ENCODE measurements at regions not wholly inside any gene's neighbourhood (a gene's known extent, or its start where the extent isn't known, plus 50 kb on each side); places are given as distances from the start of the nearest gene placed in this dataset.

- DNase-seq (no peak), ATAC-seq (no peak)
- Histone ChIP-seq H3K4me1 (no peaks in the 10 kb centered on the region), H3K27ac (no peak overlapping the region), H3K27me3 (no peaks in the 10 kb centered on the region), H3K4me3 (no peak overlapping the region), H3K9me3 (no peaks in the 10 kb centered on the region), H3K36me3 (no peaks in the 10 kb centered on the region)
- TF ChIP-seq CTCF (IDR thresholded peaks at IDR 0.05) (no peak), POLR2A (IDR thresholded peaks at IDR 0.05) (no peak)
- 38% methylated on average over 7 of the region's 7 CpGs for WGBS (ENCODE audit: insufficient coverage, low coverage, low lambda C conversion rate, missing lambda C conversion rate)
- intact Hi-C loops (cut with DNase I) = no loop called here
Measured at GRCh38 chr2:12277241-12278034, 439.3 kb upstream of the TRIB2 start.

GRCh38 chr2:12278217-12278750 is 438.5 kb upstream of the TRIB2 start:
- TF ChIP-seq POLR2A (IDR thresholded peaks at IDR 0.05) = no peak
- 57% methylated on average over 4 of the region's 4 CpGs for WGBS (ENCODE audit: insufficient coverage, low coverage, low lambda C conversion rate, missing lambda C conversion rate)
- no peak for ATAC-seq

GRCh38 chr2:12282780-12283695 is 433.7 kb upstream of the TRIB2 start:
- WGBS (ENCODE audit: insufficient coverage, low coverage, low lambda C conversion rate, missing lambda C conversion rate) = 69% methylated on average over 3 of the region's 3 CpGs
- DNase-seq = no peak
- ATAC-seq = no peak
- intact Hi-C loops (cut with DNase I) = no loop called here
- Histone ChIP-seq H3K27me3 (no peaks in the 10 kb centered on the region), H3K27ac (no peak overlapping the region), H3K4me1 (no peaks in the 10 kb centered on the region), H3K4me3 (no peak overlapping the region), H3K36me3 (no peaks in the 10 kb centered on the region), H3K9me3 (no peaks in the 10 kb centered on the region)
- TF ChIP-seq CTCF (IDR thresholded peaks at IDR 0.05) = no peak
- TF ChIP-seq POLR2A (IDR thresholded peaks at IDR 0.05) = no peak

More at GRCh38 chr2:12278217-12278750, 438.5 kb upstream of the TRIB2 start:
- Histone ChIP-seq H3K4me3 (no peak overlapping the region), H3K27me3 (no peaks in the 10 kb centered on the region), H3K9me3 (no peaks in the 10 kb centered on the region), H3K4me1 (no peaks in the 10 kb centered on the region), H3K27ac (no peak overlapping the region), H3K36me3 (no peaks in the 10 kb centered on the region)
- intact Hi-C loops (cut with DNase I) = no loop called here
- DNase-seq = no peak

GRCh38 chr2:12284037-12284436 is 432.7 kb upstream of the TRIB2 start:
- H3K27ac ChIP-seq = no peak overlapping the region
- no peak overlapping the region for H3K4me3 ChIP-seq
- WGBS (ENCODE audit: insufficient coverage, low coverage, low lambda C conversion rate, missing lambda C conversion rate) = 80% methylated on average over 5 of the region's 5 CpGs
- TF ChIP-seq POLR2A (IDR thresholded peaks at IDR 0.05) (no peak), CTCF (IDR thresholded peaks at IDR 0.05) (no peak)
- no peak for DNase-seq
- H3K36me3 ChIP-seq = no peaks in the 10 kb centered on the region
- ATAC-seq = no peak
- no peaks in the 10 kb centered on the region for H3K27me3 ChIP-seq
- intact Hi-C loops (cut with DNase I) = no loop called here
- H3K9me3 ChIP-seq = no peaks in the 10 kb centered on the region
- no peaks in the 10 kb centered on the region for H3K4me1 ChIP-seq

Measured in right lobe of liver (tissue), 6 donors.